Muscle layer of colon (tissue), 2 donors: ENCODE measurements at regions not wholly inside any gene's neighbourhood (a gene's known extent, or its start where the extent isn't known, plus 50 kb on each side); places are given as distances from the start of the nearest gene placed in this dataset.

Experiments
- H3K27ac ChIP-seq: one replicate; pipeline ENCODE4 v1.7.0; 2013; ENCODE audit warnings: low read depth, mild to moderate bottlenecking, low read length, moderate library complexity
- H3K27me3 ChIP-seq, 2 donors: one replicate each; pipeline ENCODE4 v1.7.0; 2013; ENCODE audit warnings: low read length in 2 of 2, mild to moderate bottlenecking in 2 of 2; ENCODE audit not compliant: insufficient read depth in 2 of 2, control insufficient read depth in 1 of 2
- H3K36me3 ChIP-seq: one replicate; pipeline ENCODE4 v1.7.0; 2013; ENCODE audit warnings: mild to moderate bottlenecking, low read length; ENCODE audit not compliant: insufficient read depth
- H3K4me1 ChIP-seq: one replicate; pipeline ENCODE4 v1.7.0; 2013; ENCODE audit warnings: mild to moderate bottlenecking, low read length; ENCODE audit not compliant: insufficient read depth
- H3K4me3 ChIP-seq, 2 donors: one replicate each; pipeline ENCODE4 v1.7.0; 2013; ENCODE audit warnings: low read length in 2 of 2, low read depth in 1 of 2, mild to moderate bottlenecking in 1 of 2, moderate library complexity in 1 of 2
- H3K9ac ChIP-seq: one replicate; pipeline ENCODE4 v1.7.0; 2013; ENCODE audit warnings: low read length
- H3K9me3 ChIP-seq: one replicate; pipeline ENCODE4 v1.7.0; 2013; ENCODE audit warnings: mild to moderate bottlenecking, low read length
- donor health status: abdominal sarcoma.
- donor health status: Adenocarcinoma of cecum.

DNA sequence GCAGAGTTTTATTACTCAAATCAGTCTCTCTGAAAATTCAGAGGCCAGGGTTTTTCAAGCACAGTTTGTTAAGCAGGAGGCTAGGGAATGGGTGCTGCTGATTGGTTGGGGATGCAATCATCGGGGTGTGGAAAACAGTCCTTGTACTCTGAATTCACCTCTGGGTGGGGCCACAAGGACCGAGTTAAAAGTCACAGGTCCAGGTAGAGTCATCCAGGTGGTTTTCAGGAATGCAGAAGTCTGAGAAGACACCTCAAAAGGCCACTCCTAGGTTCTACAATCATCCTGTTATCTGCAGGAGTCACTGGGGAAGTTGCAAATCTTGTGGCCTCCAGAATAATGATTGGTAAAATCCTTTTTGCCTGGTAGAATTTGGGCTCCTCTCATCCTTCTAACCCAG, 371.2 kb upstream of the SULF2 start:
- Histone ChIP-seq H3K9ac (no peak overlapping the region), H3K27ac (no peak overlapping the region), H3K27me3 (no peaks in the 10 kb centered on the region), H3K9me3 (no peaks in the 10 kb centered on the region), H3K4me3 (no peak overlapping the region), H3K4me1 (no peaks in the 10 kb centered on the region), H3K36me3 (no peaks in the 10 kb centered on the region)

GRCh38 chr20:48155268-48155667, 370.0 kb upstream of the SULF2 start:
- H3K27ac ChIP-seq, result no peak overlapping the region
- H3K27me3 ChIP-seq, result no peaks in the 10 kb centered on the region
- H3K9me3 ChIP-seq, result no peaks in the 10 kb centered on the region
- no peak overlapping the region for H3K4me3 ChIP-seq
- no peaks in the 10 kb centered on the region for H3K4me1 ChIP-seq
- H3K9ac ChIP-seq, result no peak overlapping the region
- H3K36me3 ChIP-seq, result no peaks in the 10 kb centered on the region

GRCh38 chr20:48154040-48154765, 368.9 kb upstream of the SULF2 start:
- Histone ChIP-seq H3K27ac (no peak overlapping the region), H3K27me3 (no peaks in the 10 kb centered on the region), H3K36me3 (no peaks in the 10 kb centered on the region), H3K4me1 (no peaks in the 10 kb centered on the region), H3K4me3 (no peak overlapping the region), H3K9ac (no peak overlapping the region), H3K9me3 (no peaks in the 10 kb centered on the region)

GRCh38 chr20:48153523-48153922, 368.2 kb upstream of the SULF2 start:
- no peak overlapping the region for H3K27ac ChIP-seq
- no peaks in the 10 kb centered on the region for H3K9me3 ChIP-seq
- H3K27me3 ChIP-seq, result no peaks in the 10 kb centered on the region
- H3K9ac ChIP-seq, result no peak overlapping the region
- no peaks in the 10 kb centered on the region for H3K36me3 ChIP-seq
- H3K4me3 ChIP-seq, result no peak overlapping the region
- no peaks in the 10 kb centered on the region for H3K4me1 ChIP-seq

DNA sequence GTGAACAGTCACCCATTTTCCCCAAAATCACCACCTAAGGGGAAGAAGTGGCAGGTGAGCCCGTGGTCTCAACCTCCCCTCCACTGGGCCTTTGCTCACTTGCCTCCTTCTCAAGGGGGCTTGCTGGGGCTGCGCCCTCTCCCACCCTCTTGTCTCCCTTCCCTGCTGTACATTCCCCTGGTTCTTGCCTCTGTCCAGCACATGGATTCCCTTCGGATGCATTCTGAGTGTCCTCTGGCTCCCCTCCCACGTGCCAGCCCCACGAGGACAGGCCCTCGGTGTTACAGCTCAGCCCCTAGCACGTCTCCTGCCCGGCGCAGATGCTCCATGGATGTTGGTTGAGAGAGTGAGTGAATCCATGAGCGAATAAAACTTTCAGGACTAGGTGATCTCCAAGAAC, 367.8 kb upstream of the SULF2 start:
- Histone ChIP-seq H3K27ac (no peak overlapping the region), H3K27me3 (no peaks in the 10 kb centered on the region), H3K9me3 (no peaks in the 10 kb centered on the region), H3K4me3 (no peak overlapping the region), H3K4me1 (no peaks in the 10 kb centered on the region), H3K36me3 (no peaks in the 10 kb centered on the region), H3K9ac (no peak overlapping the region)

DNA sequence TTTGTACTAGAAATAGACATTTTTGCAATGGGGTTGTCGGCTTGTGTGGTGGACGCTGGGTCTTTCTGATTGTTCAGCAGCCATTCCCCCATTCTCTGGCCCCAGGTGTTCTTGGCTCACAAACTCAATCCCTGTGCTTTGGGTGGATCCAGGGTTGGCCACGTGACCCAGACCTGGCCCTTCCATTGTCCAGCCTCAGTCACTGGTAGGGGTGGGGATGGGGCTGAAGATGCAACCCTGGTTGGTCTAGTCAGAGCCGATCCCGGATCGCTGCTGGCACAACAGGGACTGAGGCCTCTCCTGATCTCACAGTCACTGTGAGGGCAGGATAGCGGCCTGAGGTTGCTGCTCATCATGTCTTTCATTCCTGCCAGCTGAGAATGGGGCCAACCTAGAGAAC, 365.3 kb upstream of the SULF2 start:
- H3K4me3 ChIP-seq, result no peak overlapping the region
- no peaks in the 10 kb centered on the region for H3K36me3 ChIP-seq
- H3K4me1 ChIP-seq, result no peaks in the 10 kb centered on the region
- H3K27me3 ChIP-seq, result no peaks in the 10 kb centered on the region
- H3K9me3 ChIP-seq, result no peaks in the 10 kb centered on the region
- H3K27ac ChIP-seq, result no peak overlapping the region
- H3K9ac ChIP-seq, result no peak overlapping the region

GRCh38 chr20:48149902-48150301, 364.6 kb upstream of the SULF2 start:
- Histone ChIP-seq H3K4me3 (no peak overlapping the region), H3K27me3 (no peaks in the 10 kb centered on the region), H3K36me3 (no peaks in the 10 kb centered on the region), H3K27ac (no peak overlapping the region), H3K4me1 (no peaks in the 10 kb centered on the region), H3K9me3 (no peaks in the 10 kb centered on the region), H3K9ac (no peak overlapping the region)

DNA sequence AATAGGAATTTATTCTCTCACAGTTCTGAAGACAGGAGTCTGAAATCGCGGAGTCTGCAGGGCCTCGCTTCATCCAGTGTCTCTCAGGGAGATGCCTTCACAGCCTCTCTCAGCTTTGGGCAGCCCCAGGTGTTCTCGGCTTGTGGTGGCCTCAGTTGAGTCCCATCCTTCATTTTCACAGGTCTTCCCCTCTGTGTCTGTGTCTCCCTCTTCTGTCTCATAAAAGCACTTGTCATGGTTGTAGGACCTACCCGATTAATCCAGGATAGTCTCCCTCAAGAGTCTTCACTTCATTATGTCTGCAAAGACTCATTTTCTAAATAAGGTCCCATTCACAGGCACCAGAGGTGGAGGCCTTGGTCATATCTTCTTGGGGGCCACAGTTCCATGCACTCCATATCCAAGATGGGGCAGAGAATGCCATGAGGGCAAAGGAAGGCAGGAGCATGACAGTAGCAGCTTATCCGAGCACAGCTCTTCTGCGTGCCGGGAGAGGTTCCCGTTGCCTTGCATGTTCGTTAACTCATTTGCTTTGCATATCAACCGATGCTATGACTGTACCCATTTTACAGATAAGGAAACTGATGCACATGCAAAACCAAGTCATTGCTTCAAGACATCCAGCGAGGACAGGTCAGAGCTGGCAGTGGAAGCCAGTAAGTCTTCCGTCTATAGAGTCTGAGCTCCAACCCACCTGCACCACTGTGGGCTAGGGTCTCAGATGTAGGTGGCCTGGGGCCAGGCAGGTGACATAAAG, 363.8 kb upstream of the SULF2 start:
- Histone ChIP-seq H3K4me3 (no peak overlapping the region), H3K4me1 (no peaks in the 10 kb centered on the region), H3K9me3 (no peaks in the 10 kb centered on the region), H3K9ac (no peak overlapping the region), H3K36me3 (no peaks in the 10 kb centered on the region), H3K27me3 (no peaks in the 10 kb centered on the region), H3K27ac (no peak overlapping the region)

DNA sequence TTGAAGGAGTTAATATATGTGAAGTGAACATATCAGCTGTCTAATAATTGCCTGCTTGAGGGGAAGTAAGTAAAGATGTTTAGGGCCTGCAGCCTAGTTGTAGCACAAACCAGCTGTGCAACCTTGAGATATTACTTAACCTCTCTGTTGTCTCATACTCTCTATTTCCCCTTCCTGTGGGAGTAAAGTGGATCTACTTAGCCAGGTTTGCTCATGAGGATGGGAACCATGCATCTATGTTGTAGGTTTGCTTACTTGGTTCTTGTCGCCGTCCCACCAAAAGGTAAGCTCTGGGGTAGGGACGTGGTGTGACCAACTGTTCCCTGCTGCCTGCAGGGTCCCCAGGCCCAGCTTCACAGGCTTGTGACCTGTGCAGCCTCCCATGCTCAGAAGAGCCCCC, 362.7 kb upstream of the SULF2 start:
- Histone ChIP-seq H3K27me3 (no peaks in the 10 kb centered on the region), H3K9me3 (no peaks in the 10 kb centered on the region), H3K4me1 (no peaks in the 10 kb centered on the region), H3K9ac (no peak overlapping the region), H3K36me3 (no peaks in the 10 kb centered on the region), H3K4me3 (no peak overlapping the region), H3K27ac (no peak overlapping the region)

DNA sequence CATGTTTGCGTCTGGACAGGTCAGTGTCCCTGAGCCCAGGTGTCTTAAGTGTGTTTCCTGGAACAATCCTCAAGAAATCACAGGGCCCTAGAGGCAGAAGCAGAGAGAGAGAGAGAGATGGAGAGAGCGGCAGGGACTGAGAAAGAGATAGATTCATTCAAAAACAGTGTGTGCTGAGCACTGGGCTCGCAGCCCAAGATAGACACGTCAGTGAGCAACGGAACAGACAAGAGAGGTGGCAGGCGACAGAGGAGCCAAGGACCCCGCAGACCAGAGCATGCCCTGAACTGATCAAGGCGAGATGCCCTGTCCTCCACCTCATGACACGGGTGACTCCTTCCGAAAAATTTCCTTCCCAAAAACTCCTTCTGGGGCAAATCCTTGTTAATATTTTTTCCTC, 362.0 kb upstream of the SULF2 start:
- Histone ChIP-seq H3K27me3 (no peaks in the 10 kb centered on the region), H3K9ac (no peak overlapping the region)

GRCh38 chr20:48146877-48147276, 361.6 kb upstream of the SULF2 start:
- no peak overlapping the region for H3K4me3 ChIP-seq
- no peaks in the 10 kb centered on the region for H3K36me3 ChIP-seq
- no peaks in the 10 kb centered on the region for H3K27me3 ChIP-seq
- no peaks in the 10 kb centered on the region for H3K4me1 ChIP-seq
- H3K27ac ChIP-seq, result no peak overlapping the region
- H3K9me3 ChIP-seq, result no peaks in the 10 kb centered on the region
- no peak overlapping the region for H3K9ac ChIP-seq

More for the DNA sequence above, 362.0 kb upstream of the SULF2 start:
- Histone ChIP-seq H3K9me3 (no peaks in the 10 kb centered on the region), H3K4me3 (no peak overlapping the region), H3K27ac (no peak overlapping the region), H3K36me3 (no peaks in the 10 kb centered on the region), H3K4me1 (no peaks in the 10 kb centered on the region)

- Histone ChIP-seq H3K36me3 (no peaks in the 10 kb centered on the region), H3K4me1 (no peaks in the 10 kb centered on the region), H3K9ac (no peak overlapping the region), H3K9me3 (no peaks in the 10 kb centered on the region), H3K4me3 (no peak overlapping the region), H3K27me3 (no peaks in the 10 kb centered on the region), H3K27ac (no peak overlapping the region)
Measured at GRCh38 chr20:48146308-48146707, 361.0 kb upstream of the SULF2 start.
